GM23338 (cell line): ENCODE measurements at regions not wholly inside any gene's neighbourhood (a gene's known extent, or its start where the extent isn't known, plus 50 kb on each side); places are given as distances from the start of the nearest gene placed in this dataset.

Experiments used
- ATAC-seq: fragments of 200-7000 bp; cut with Tn5 transposase; 3 replicates; pipeline ENCODE4 v1.9.1; 2020
- DNase-seq: peaks from one replicate; pipeline ENCODE4 v3.0.0-alpha.2; 2015; ENCODE audit warnings: low spot score
- H2AFZ ChIP-seq: fragments of 200-600 bp; sonication (generic); 2 replicates; pipeline ENCODE4 v1.8.0; 2016; ENCODE audit warnings: antibody characterized with exemption, mild to moderate bottlenecking, moderate library complexity
- H3F3A ChIP-seq: fragments of 200-600 bp; sonication (generic); replicated peaks from 2 replicates; pipeline ENCODE4 v1.8.0; 2017; ENCODE audit warnings: antibody characterized with exemption, mixed run types, low read depth
- H3K27ac ChIP-seq: fragments of 200-600 bp; sonication (generic); 2 replicates; pipeline ENCODE4 v1.6.1; 2016; ENCODE audit warnings: low read depth
- H3K27me3 ChIP-seq: fragments of 200-600 bp; sonication (generic); 2 replicates; pipeline ENCODE4 v1.8.0; 2016; ENCODE audit warnings: mild to moderate bottlenecking, mixed run types, moderate library complexity; ENCODE audit not compliant: insufficient read depth
- H3K36me3 ChIP-seq: fragments of 200-600 bp; sonication (generic); 2 replicates; pipeline ENCODE4 v1.8.0; 2016; ENCODE audit warnings: mild to moderate bottlenecking; ENCODE audit not compliant: insufficient read depth
- H3K4me1 ChIP-seq: fragments of 200-600 bp; sonication (generic); 2 replicates; pipeline ENCODE4 v1.8.0; 2016; ENCODE audit warnings: mild to moderate bottlenecking, moderate library complexity; ENCODE audit not compliant: insufficient read depth
- H3K4me2 ChIP-seq: fragments of 200-600 bp; sonication (generic); 2 replicates; pipeline ENCODE4 v1.7.1; 2017; ENCODE audit warnings: mixed run types
- H3K4me3 ChIP-seq: fragments of 200-600 bp; sonication (generic); 2 replicates; pipeline ENCODE4 v1.6.1; 2016; ENCODE audit warnings: mixed run types
- H3K79me2 ChIP-seq: fragments of 200-600 bp; sonication (generic); replicated peaks from 2 replicates; pipeline ENCODE4 v1.8.0; 2017; ENCODE audit warnings: mild to moderate bottlenecking; ENCODE audit not compliant: insufficient read depth
- H3K9me2 ChIP-seq: fragments of 200-600 bp; sonication (generic); 2 replicates; pipeline ENCODE4 v1.8.0; 2017; ENCODE audit not compliant: insufficient read depth
- H4K20me1 ChIP-seq: fragments of 200-600 bp; sonication (generic); replicated peaks from 2 replicates; pipeline ENCODE4 v1.8.0; 2017; ENCODE audit warnings: mild to moderate bottlenecking; ENCODE audit not compliant: insufficient read depth
- H3K27ac Mint-ChIP-seq: 2 replicates; pipeline ENCODE4 v1.8.0; 2020; ENCODE audit warnings: inconsistent platforms, mild to moderate bottlenecking, moderate library complexity, mixed read lengths
- H3K27me3 Mint-ChIP-seq: 3 replicates; pipeline ENCODE4 v1.8.0; 2022; ENCODE audit warnings: low read depth, mild to moderate bottlenecking, moderate library complexity, mixed read lengths, inconsistent platforms; ENCODE audit not compliant: insufficient read depth, poor library complexity
- H3K36me3 Mint-ChIP-seq: 3 replicates; pipeline ENCODE4 v1.8.0; 2021; ENCODE audit warnings: low read depth, mild to moderate bottlenecking, inconsistent platforms, moderate library complexity, mixed read lengths
- H3K4me1 Mint-ChIP-seq: 3 replicates; pipeline ENCODE4 v1.8.0; 2020; ENCODE audit warnings: mild to moderate bottlenecking, inconsistent platforms, mixed read lengths
- H3K4me3 Mint-ChIP-seq: 3 replicates; pipeline ENCODE4 v1.8.0; 2021; ENCODE audit warnings: moderate library complexity, mild to moderate bottlenecking, inconsistent platforms, mixed read lengths
- H3K9me3 Mint-ChIP-seq: 3 replicates; pipeline ENCODE4 v1.8.0; 2020; ENCODE audit warnings: moderate library complexity, mild to moderate bottlenecking, inconsistent platforms, mixed read lengths
- CREB1 ChIP-seq: fragments of 250-450 bp; sonication (Bioruptor Pico); IDR thresholded peaks from 2 replicates; pipeline ENCODE4 v1.5.0; 2020; ENCODE audit warnings: low read depth, mild to moderate bottlenecking, moderate library complexity
- CTCF ChIP-seq, 2 experiments: fragments of 200-600 bp in 1 of 2; sonication (generic) in 1 of 2; conservative IDR thresholded peaks; 2 replicates each; pipeline versions ENCODE4 v1.5.1 to v1.6.1; 2016 to 2017; ENCODE audit warnings: antibody characterized with exemption in 2 of 2, low read depth in 2 of 2, mild to moderate bottlenecking in 2 of 2, moderate library complexity in 1 of 2
- ETS1 ChIP-seq: IDR thresholded peaks from 2 replicates; pipeline ENCODE4 v1.6.1; 2016; ENCODE audit warnings: antibody characterized with exemption
- EZH2 ChIP-seq: fragments of 200-600 bp; sonication (generic); IDR thresholded peaks from one replicate; pipeline ENCODE4 v1.8.0; 2017; ENCODE audit warnings: antibody characterized with exemption, mild to moderate bottlenecking, low read depth; ENCODE audit not compliant: unreplicated experiment
- EZH2phosphoT487 ChIP-seq: fragments of 200-600 bp; sonication (generic); IDR thresholded peaks from one replicate; pipeline ENCODE4 v1.8.1; 2018; ENCODE audit warnings: antibody characterized with exemption; ENCODE audit not compliant: unreplicated experiment
- JUNB ChIP-seq: IDR thresholded peaks from one replicate; pipeline ENCODE4 v1.6.1; 2016; ENCODE audit warnings: antibody characterized with exemption; ENCODE audit not compliant: unreplicated experiment
- NANOG ChIP-seq: IDR thresholded peaks from 2 replicates; pipeline ENCODE4 v1.6.1; 2016; ENCODE audit warnings: antibody characterized with exemption, borderline replicate concordance
- POLR2AphosphoS5 ChIP-seq: IDR thresholded peaks from 2 replicates; pipeline ENCODE4 v1.6.1; 2016; ENCODE audit warnings: antibody characterized with exemption, low read depth
- REST ChIP-seq: IDR thresholded peaks from one replicate; pipeline ENCODE4 v1.6.1; 2018; ENCODE audit warnings: antibody characterized with exemption; ENCODE audit not compliant: unreplicated experiment
- STAT1 ChIP-seq: IDR thresholded peaks from one replicate; pipeline ENCODE4 v1.6.1; 2016; ENCODE audit warnings: antibody characterized with exemption; ENCODE audit not compliant: unreplicated experiment
- ZNF114 ChIP-seq: fragments of 250-450 bp; sonication (Bioruptor Pico); IDR thresholded peaks from 2 replicates; pipeline ENCODE4 v1.5.0; 2020; ENCODE audit warnings: mild to moderate bottlenecking, moderate library complexity
- ZNF331 ChIP-seq: fragments of 250-450 bp; sonication (Bioruptor Pico); IDR thresholded peaks from 2 replicates; pipeline ENCODE4 v1.5.0; 2020; ENCODE audit warnings: low read depth, mild to moderate bottlenecking, moderate library complexity
- ZNF462 ChIP-seq: fragments of 250-450 bp; sonication (Bioruptor Pico); IDR thresholded peaks from 2 replicates; pipeline ENCODE4 v1.5.0; 2020; ENCODE audit warnings: mild to moderate bottlenecking, moderate library complexity

- no peak for ATAC-seq
Observed at GRCh38 chr3:124248471-124249028, 256.6 kb upstream of the ROPN1 start.

More at GRCh38 chr3:124248471-124249028, 256.6 kb upstream of the ROPN1 start:
- no peaks in the 10 kb centered on the region for H3K36me3 ChIP-seq
- no peak overlapping the region for H2AFZ ChIP-seq
- Mint-ChIP-seq H3K27me3 (no peaks in the 10 kb centered on the region), H3K4me1 (peaks cover 12% of the 10 kb centered on the region), H3K4me3 (no peak overlapping the region), H3K9me3 (no peaks in the 10 kb centered on the region), H3K27ac (no peak overlapping the region), H3K36me3 (no peaks in the 10 kb centered on the region)
- no peak overlapping the region for H3K27ac ChIP-seq
- H3K79me2 ChIP-seq: no peaks in the 10 kb centered on the region
- no peaks in the 10 kb centered on the region for H3K27me3 ChIP-seq
- TF ChIP-seq POLR2AphosphoS5 (no peak), NANOG (no peak), JUNB (no peak), ETS1 (no peak), EZH2phosphoT487 (no peak), ZNF462 (CRISPR knock-in tag) (no peak), ZNF331 (CRISPR knock-in tag) (no peak), ZNF114 (CRISPR knock-in tag) (no peak), CTCF (conservative IDR thresholded peaks at IDR 0.05; ENCODE audit: low read depth in 2 of 2) (no peak), CREB1 (no peak), REST (no peak), EZH2 (no peak), STAT1 (no peak)
- H3K4me3 ChIP-seq: no peak overlapping the region
- no peaks in the 10 kb centered on the region for H3K4me1 ChIP-seq
- DNase-seq: no peak
- no peaks in the 10 kb centered on the region for H3F3A ChIP-seq
- H4K20me1 ChIP-seq: no peaks in the 10 kb centered on the region
- no peaks in the 10 kb centered on the region for H3K9me2 ChIP-seq
- H3K4me2 ChIP-seq: no peak overlapping the region
